Tibial nerve (tissue), 4 donors: ENCODE measurements at regions not wholly inside any gene's neighbourhood (a gene's known extent, or its start where the extent isn't known, plus 50 kb on each side); places are given as distances from the start of the nearest gene placed in this dataset.

ENCODE experiments used
- DNase-seq, 2 donors: peaks; one replicate each; pipeline ENCODE4 v3.0.0-alpha.2; 2019; ENCODE audit warnings: low spot score in 2 of 2
- H3K27ac ChIP-seq, 4 donors: fragments of 200-600 bp; sonication (generic) in 3 of 4; one replicate each; pipeline ENCODE4 v1.5.1; 2017 to 2019; ENCODE audit warnings: mild to moderate bottlenecking in 1 of 4
- H3K27me3 ChIP-seq, 2 donors: fragments of 200-600 bp; sonication (generic) in 1 of 2; one replicate each; pipeline versions ENCODE4 v1.5.1 to v1.6.0; 2017 to 2019
- H3K36me3 ChIP-seq, 3 donors: fragments of 200-600 bp; sonication (generic); one replicate each; pipeline ENCODE4 v1.5.1; 2018 to 2019
- H3K4me1 ChIP-seq, 4 donors: fragments of 200-600 bp; sonication (generic) in 3 of 4; one replicate each; pipeline ENCODE4 v1.5.1; 2017 to 2019
- H3K4me3 ChIP-seq, 4 donors: fragments of 200-600 bp; sonication (generic) in 3 of 4; one replicate each; pipeline ENCODE4 v1.5.1; 2017 to 2019; ENCODE audit warnings: mild to moderate bottlenecking in 1 of 4, moderate library complexity in 1 of 4
- H3K9me3 ChIP-seq, 4 donors: fragments of 200-600 bp; sonication (generic) in 3 of 4; one replicate each; pipeline ENCODE4 v1.5.1; 2017 to 2019
- EP300 ChIP-seq, 2 donors: sonication (generic); formaldehyde crosslinking; IDR thresholded peaks; one replicate each; pipeline ENCODE4 v1.6.1; 2017; ENCODE audit warnings: antibody characterized with exemption in 2 of 2, mild to moderate bottlenecking in 1 of 2
- POLR2A ChIP-seq, 2 donors: fragments of 450-650 bp; IDR thresholded peaks; one replicate each; pipeline ENCODE4 v1.6.1; 2017; ENCODE audit warnings: antibody characterized with exemption in 2 of 2, mild to moderate bottlenecking in 2 of 2, moderate library complexity in 2 of 2
- WGBS, 2 donors: methylation state at CpG; one replicate each; pipeline ENCODE4 v1.1.5; 2018; 5-methylcytosine and 5-hydroxymethylcytosine counted together
- TF ChIP-seq, protein P1 (sequence below), 5 experiments: fragments of 200-600 bp in 3 of 5; fragments of 450-650 bp in 2 of 5; sonication (generic) in 3 of 5; IDR thresholded peaks; one replicate each; pipeline ENCODE4 v1.5.1; 2016 to 2019; ENCODE audit warnings: antibody characterized with exemption in 5 of 5, mild to moderate bottlenecking in 3 of 5, moderate library complexity in 2 of 5

DNA sequence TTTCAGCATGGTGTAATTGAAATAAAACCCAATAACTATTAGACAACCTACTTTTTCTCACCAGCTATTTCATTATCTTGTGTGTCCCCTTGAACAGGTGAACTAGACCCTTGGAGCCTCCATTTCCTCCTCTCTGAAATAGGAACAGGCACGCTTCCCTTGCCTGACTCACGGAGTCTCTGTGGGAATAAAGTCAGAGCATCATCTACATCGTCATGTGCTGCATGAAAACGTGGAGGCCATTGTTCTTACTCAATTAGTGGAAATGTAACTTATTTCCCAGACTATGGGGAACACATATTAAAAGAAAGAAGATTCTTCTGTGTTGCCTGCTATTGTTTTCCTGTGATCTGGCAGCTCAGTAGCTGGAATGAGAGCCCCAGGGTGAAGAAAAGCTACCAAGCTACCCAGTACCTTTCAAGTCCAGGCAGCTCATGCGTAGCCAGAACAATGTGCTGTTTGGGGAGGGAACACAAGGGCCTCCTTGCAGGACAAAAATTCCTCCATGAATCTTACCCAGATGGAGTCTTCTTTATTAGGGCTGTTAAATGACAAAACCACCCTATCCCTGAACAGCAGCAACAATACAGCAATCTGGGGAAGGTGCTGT is 59.8 kb downstream of the SOX11 start:
- H3K27ac ChIP-seq: no peak overlapping the region
- H3K9me3 ChIP-seq: no peaks in the 10 kb centered on the region
- WGBS, 2 donors: 63 to 67% methylated on average over 5 of the region's 5 CpGs
- TF ChIP-seq EP300 (IDR thresholded peaks at IDR 0.05): no peak
- TF ChIP-seq POLR2A (IDR thresholded peaks at IDR 0.05): no peak
- TF ChIP-seq, protein P1, sequence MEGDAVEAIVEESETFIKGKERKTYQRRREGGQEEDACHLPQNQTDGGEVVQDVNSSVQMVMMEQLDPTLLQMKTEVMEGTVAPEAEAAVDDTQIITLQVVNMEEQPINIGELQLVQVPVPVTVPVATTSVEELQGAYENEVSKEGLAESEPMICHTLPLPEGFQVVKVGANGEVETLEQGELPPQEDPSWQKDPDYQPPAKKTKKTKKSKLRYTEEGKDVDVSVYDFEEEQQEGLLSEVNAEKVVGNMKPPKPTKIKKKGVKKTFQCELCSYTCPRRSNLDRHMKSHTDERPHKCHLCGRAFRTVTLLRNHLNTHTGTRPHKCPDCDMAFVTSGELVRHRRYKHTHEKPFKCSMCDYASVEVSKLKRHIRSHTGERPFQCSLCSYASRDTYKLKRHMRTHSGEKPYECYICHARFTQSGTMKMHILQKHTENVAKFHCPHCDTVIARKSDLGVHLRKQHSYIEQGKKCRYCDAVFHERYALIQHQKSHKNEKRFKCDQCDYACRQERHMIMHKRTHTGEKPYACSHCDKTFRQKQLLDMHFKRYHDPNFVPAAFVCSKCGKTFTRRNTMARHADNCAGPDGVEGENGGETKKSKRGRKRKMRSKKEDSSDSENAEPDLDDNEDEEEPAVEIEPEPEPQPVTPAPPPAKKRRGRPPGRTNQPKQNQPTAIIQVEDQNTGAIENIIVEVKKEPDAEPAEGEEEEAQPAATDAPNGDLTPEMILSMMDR (IDR thresholded peaks at IDR 0.05): no peak
- no peaks in the 10 kb centered on the region for H3K27me3 ChIP-seq
- H3K36me3 ChIP-seq: no peaks in the 10 kb centered on the region
- DNase-seq: no peak
- no peaks in the 10 kb centered on the region for H3K4me1 ChIP-seq
- H3K4me3 ChIP-seq: no peak overlapping the region

DNA sequence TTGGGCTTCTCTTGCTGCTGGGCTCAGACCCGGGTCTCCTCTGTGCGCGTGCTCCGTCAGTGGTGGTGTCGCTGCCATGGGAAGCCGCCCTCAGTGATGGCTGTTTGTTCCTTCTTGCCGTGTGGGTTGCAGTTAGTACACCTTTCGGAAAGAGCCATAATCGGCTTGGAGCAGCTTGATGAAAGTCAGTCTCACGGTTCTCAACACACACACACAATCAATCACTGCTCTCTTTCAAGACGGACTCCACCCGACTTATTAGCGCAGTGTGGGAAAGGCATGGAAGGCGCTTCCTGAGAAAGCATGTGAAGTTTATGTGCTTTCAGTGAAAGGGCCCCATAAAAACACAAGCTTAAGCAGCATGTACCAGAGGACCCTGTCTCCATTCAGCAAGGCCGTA is 64.1 kb downstream of the SOX11 start:
- no peak overlapping the region for H3K27ac ChIP-seq
- H3K4me1 ChIP-seq: no peaks in the 10 kb centered on the region
- DNase-seq: no peak
- H3K27me3 ChIP-seq: no peaks in the 10 kb centered on the region
- WGBS, 2 donors: 57 to 68% methylated on average over 15 of the region's 15 CpGs
- no peak overlapping the region for H3K4me3 ChIP-seq
- no peaks in the 10 kb centered on the region for H3K36me3 ChIP-seq
- TF ChIP-seq, protein P1 (IDR thresholded peaks at IDR 0.05): no peak
- TF ChIP-seq EP300 (IDR thresholded peaks at IDR 0.05) (no peak), POLR2A (IDR thresholded peaks at IDR 0.05) (no peak)
- no peaks in the 10 kb centered on the region for H3K9me3 ChIP-seq

DNA sequence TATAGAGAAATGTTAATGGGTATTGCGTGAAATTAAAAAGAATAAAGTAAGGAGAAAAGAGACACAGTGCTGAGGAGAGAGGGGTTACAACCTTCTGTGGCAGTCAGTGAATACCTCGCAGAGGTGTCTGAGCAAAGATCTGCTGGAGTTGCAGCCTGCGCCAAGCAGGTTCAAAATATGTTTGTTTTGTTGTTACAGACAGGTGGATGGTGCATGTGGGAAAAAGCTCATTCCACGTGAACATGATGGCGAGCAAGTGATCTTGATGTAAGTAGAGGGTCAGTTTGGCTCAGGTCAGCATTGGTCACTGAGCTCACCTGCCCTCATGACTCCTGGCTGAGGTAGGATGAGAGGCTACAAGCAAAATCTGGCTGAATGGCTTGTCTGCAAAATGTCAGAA is 66.2 kb downstream of the SOX11 start:
- no peaks in the 10 kb centered on the region for H3K9me3 ChIP-seq
- 70 to 92% methylated on average over 5 of the region's 5 CpGs for WGBS, 2 donors
- H3K36me3 ChIP-seq: no peaks in the 10 kb centered on the region
- DNase-seq: no peak
- H3K27me3 ChIP-seq: no peaks in the 10 kb centered on the region
- H3K4me3 ChIP-seq: no peak overlapping the region
- TF ChIP-seq POLR2A (IDR thresholded peaks at IDR 0.05): no peak
- TF ChIP-seq, protein P1 (IDR thresholded peaks at IDR 0.05): no peak
- TF ChIP-seq EP300 (IDR thresholded peaks at IDR 0.05): no peak
- no peak overlapping the region for H3K27ac ChIP-seq
- H3K4me1 ChIP-seq: no peaks in the 10 kb centered on the region

DNA sequence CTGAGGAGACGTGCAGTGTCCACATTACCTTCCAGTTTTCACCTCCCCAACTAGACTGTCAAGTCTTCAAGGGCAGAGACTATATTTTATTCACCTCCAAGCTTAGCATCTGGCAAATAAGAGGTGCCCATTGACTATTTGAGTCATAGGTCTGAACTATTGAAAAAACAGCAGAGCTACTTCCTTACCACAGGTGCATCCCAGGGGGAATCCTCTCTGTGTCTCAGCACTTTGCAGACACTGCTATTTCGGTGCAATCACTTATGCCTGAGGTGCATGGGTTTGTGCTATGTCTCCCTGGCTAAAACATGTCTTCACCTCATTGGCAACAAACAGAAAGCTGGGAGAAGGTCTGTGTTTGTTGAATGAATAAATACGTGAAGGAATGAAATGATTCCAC is 67.8 kb downstream of the SOX11 start:
- Histone ChIP-seq H3K4me1 (no peaks in the 10 kb centered on the region), H3K9me3 (no peaks in the 10 kb centered on the region), H3K27ac (no peak overlapping the region), H3K27me3 (no peaks in the 10 kb centered on the region), H3K4me3 (no peak overlapping the region), H3K36me3 (no peaks in the 10 kb centered on the region)
- no peak for DNase-seq
- WGBS, 2 donors: 86 to 87% methylated on average over 3 of the region's 3 CpGs
- TF ChIP-seq, protein P1 (IDR thresholded peaks at IDR 0.05): no peak
- no peak for TF ChIP-seq POLR2A (IDR thresholded peaks at IDR 0.05)
- TF ChIP-seq EP300 (IDR thresholded peaks at IDR 0.05): no peak

DNA sequence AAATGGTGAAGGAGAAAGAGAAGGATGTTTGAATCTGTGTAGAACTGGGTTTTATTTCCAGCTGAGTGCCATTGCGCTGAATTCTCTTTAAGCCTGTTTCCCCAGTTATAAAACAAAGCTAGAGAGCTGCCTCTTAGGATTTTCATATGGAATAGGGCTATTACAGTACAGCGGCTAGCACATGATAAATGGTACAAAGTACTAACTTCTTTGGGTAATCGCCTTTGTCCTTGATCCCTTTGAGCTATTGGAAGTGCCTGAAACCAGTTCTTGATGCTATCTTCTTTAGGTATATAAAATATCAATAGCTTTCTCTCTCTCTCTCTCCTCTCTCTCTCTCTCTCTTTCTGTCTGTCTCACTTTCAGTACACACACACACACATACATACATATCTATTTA is 71.3 kb downstream of the SOX11 start:
- H3K36me3 ChIP-seq: no peaks in the 10 kb centered on the region
- H3K9me3 ChIP-seq: no peaks in the 10 kb centered on the region
- H3K27me3 ChIP-seq: no peaks in the 10 kb centered on the region
- H3K27ac ChIP-seq: no peak overlapping the region
- H3K4me1 ChIP-seq: peaks cover 0 to 5% (median 0%) of the 10 kb centered on the region in 4 donors
- H3K4me3 ChIP-seq: no peak overlapping the region
- no peak for DNase-seq
- TF ChIP-seq POLR2A (IDR thresholded peaks at IDR 0.05): no peak
- TF ChIP-seq, protein P1 (IDR thresholded peaks at IDR 0.05): no peak
- TF ChIP-seq EP300 (IDR thresholded peaks at IDR 0.05): no peak
- 84 to 91% methylated on average over 3 of the region's 3 CpGs for WGBS, 2 donors
